Mesendoderm (in vitro differentiated cells): ENCODE measurements at regions not wholly inside any gene's neighbourhood (a gene's known extent, or its start where the extent isn't known, plus 50 kb on each side); places are given as distances from the start of the nearest gene placed in this dataset.

Experiments used
- DNase-seq: peaks from one replicate; pipeline ENCODE4 v3.0.0; 2013
- H2AK5ac ChIP-seq: 2 replicates; pipeline ENCODE4 v1.6.1; 2013; ENCODE audit warnings: low read length, inconsistent platforms
- H2BK120ac ChIP-seq: 2 replicates; pipeline ENCODE4 v1.6.1; 2013; ENCODE audit warnings: low read depth, mild to moderate bottlenecking, low read length, moderate library complexity, mixed read lengths
- H2BK15ac ChIP-seq: replicated peaks from 2 replicates; pipeline ENCODE4 v1.6.1; 2013; ENCODE audit warnings: low read depth, mild to moderate bottlenecking, moderate library complexity
- H2BK5ac ChIP-seq: 2 replicates; pipeline ENCODE4 v1.6.1; 2013; ENCODE audit warnings: low read length, inconsistent platforms
- H3K18ac ChIP-seq: 2 replicates; pipeline ENCODE4 v1.6.1; 2013; ENCODE audit warnings: mild to moderate bottlenecking, low read length, mixed read lengths
- H3K23ac ChIP-seq: one replicate; pipeline ENCODE4 v1.6.1; 2013; ENCODE audit warnings: low read length
- H3K27ac ChIP-seq: 2 replicates; pipeline ENCODE4 v1.5.1; 2013; ENCODE audit warnings: low read depth, mild to moderate bottlenecking, inconsistent platforms, low read length, moderate library complexity
- H3K27me3 ChIP-seq: 2 replicates; pipeline ENCODE4 v1.6.1; 2013; ENCODE audit warnings: low read length, control low read depth, mild to moderate bottlenecking, inconsistent platforms; ENCODE audit not compliant: insufficient read depth, poor library complexity
- H3K36me3 ChIP-seq: 2 replicates; pipeline ENCODE4 v1.6.1; 2013; ENCODE audit warnings: low read length, inconsistent platforms; ENCODE audit not compliant: control insufficient read depth, insufficient read depth
- H3K4ac ChIP-seq: one replicate; pipeline ENCODE4 v1.6.1; 2013; ENCODE audit warnings: low read depth, mild to moderate bottlenecking, low read length, moderate library complexity
- H3K4me1 ChIP-seq: 2 replicates; pipeline ENCODE4 v1.6.1; 2013; ENCODE audit warnings: low read depth, low read length, inconsistent platforms; ENCODE audit not compliant: control insufficient read depth
- H3K4me2 ChIP-seq: 2 replicates; pipeline ENCODE4 v1.6.1; 2013; ENCODE audit warnings: low read length
- H3K4me3 ChIP-seq: 2 replicates; pipeline ENCODE4 v1.5.1; 2013; ENCODE audit warnings: mild to moderate bottlenecking, low read length
- H3K56ac ChIP-seq: one replicate; pipeline ENCODE4 v1.6.1; 2013; ENCODE audit warnings: low read length
- H3K79me1 ChIP-seq: 2 replicates; pipeline ENCODE4 v1.6.1; 2013; ENCODE audit warnings: low read length, inconsistent platforms
- H3K79me2 ChIP-seq: 2 replicates; pipeline ENCODE4 v1.6.1; 2013; ENCODE audit warnings: mild to moderate bottlenecking, low read length; ENCODE audit not compliant: control insufficient read depth, insufficient read depth
- H3K9ac ChIP-seq: 2 replicates; pipeline ENCODE4 v1.6.1; 2013; ENCODE audit warnings: low read length, inconsistent platforms
- H4K5ac ChIP-seq: one replicate; pipeline ENCODE4 v1.6.1; 2013; ENCODE audit warnings: low read length
- H4K8ac ChIP-seq: one replicate; pipeline ENCODE4 v1.6.1; 2013; ENCODE audit warnings: low read depth, mild to moderate bottlenecking, control low read depth, low read length, moderate library complexity
- WGBS: extraction: QIAGEN DNeasy Blood & Tissue Kit; methylation state at CpG from one replicate; pipeline ENCODE4 v1.1.7; 2013; ENCODE audit warnings: low lambda C conversion rate, missing lambda C conversion rate; ENCODE audit not compliant: insufficient coverage; ENCODE audit errors: extremely low coverage; 5-methylcytosine and 5-hydroxymethylcytosine counted together

DNA sequence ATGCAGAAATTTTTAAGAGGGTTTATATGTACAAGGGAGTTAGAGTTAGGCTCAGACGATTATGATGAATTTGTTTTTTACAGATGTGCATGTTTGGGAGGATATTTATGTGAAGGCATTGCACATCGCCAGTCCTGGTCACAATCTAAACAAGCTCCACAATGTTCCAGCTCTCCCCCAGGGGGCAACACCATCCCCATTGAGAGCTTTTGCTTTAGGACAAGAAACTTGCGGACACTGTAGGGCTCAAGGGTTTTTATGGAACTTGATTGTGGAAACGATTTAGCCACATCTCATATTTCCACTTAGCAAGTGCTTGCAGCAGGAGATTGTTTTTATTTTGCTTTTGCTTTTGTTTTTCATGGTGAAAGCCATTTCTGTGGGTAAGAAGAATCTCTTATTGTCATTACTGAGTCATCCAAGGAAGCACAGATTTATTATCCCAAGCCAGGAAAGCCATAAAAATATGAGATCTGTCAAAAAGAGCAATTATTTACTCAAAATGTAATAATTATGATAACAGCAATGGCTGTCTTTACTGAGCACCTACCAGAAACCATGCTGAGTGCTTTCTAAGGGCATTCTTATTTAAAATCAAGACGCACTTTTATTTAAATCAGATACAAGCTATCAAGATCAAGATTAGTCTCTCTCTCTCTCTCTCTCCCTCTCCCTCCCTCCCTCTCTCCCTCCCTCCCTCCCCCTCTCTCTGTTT, 276.7 kb upstream of the SRRM4 start:
- Histone ChIP-seq H3K4me1 (no peaks in the 10 kb centered on the region), H4K5ac (no peak overlapping the region), H2BK15ac (no peak overlapping the region), H4K8ac (no peak overlapping the region), H3K23ac (no peak overlapping the region), H2BK5ac (no peak overlapping the region), H3K27me3 (no peaks in the 10 kb centered on the region), H3K79me1 (no peaks in the 10 kb centered on the region), H3K56ac (no peak overlapping the region), H2BK120ac (no peak overlapping the region), H3K4me2 (no peak overlapping the region), H3K4me3 (no peak overlapping the region), H3K79me2 (no peaks in the 10 kb centered on the region), H3K9ac (no peak overlapping the region), H3K4ac (no peak overlapping the region), H3K27ac (no peak overlapping the region), H3K18ac (no peak overlapping the region), H3K36me3 (no peaks in the 10 kb centered on the region), H2AK5ac (no peak overlapping the region)
- WGBS, result no CpG with 5 or more reads among the region's 5 CpGs
- peak; percentile 31 for DNase-seq

DNA sequence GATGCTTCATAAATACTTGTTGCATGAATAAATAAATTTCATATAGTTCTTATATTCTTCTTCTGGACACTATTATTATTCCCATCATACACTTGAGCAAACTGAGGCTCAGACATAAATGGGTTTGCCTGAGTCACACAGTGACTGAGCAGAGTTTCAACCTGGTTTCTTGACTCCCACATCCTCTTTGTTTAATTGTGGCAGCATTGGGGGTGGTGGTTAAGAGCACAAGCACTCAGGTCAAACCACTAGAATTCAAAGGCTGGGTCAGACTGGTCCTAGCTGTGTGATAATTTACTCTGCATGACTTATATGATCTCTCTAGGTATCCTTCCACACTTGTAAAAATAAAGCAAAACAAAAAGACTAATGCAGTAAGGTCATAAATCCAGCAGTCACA, 274.9 kb upstream of the SRRM4 start:
- Histone ChIP-seq H3K18ac (no peak overlapping the region), H2BK15ac (no peak overlapping the region), H2AK5ac (no peak overlapping the region), H3K4me3 (no peak overlapping the region), H2BK120ac (no peak overlapping the region), H3K4me2 (no peak overlapping the region), H4K5ac (no peak overlapping the region), H3K9ac (no peak overlapping the region), H3K23ac (no peak overlapping the region), H2BK5ac (no peak overlapping the region), H3K79me1 (no peaks in the 10 kb centered on the region), H3K36me3 (no peaks in the 10 kb centered on the region), H3K27me3 (no peaks in the 10 kb centered on the region), H3K79me2 (no peaks in the 10 kb centered on the region), H3K4ac (no peak overlapping the region), H3K56ac (no peak overlapping the region), H3K27ac (no peak overlapping the region), H4K8ac (no peak overlapping the region), H3K4me1 (no peaks in the 10 kb centered on the region)
- DNase-seq, result no peak

DNA sequence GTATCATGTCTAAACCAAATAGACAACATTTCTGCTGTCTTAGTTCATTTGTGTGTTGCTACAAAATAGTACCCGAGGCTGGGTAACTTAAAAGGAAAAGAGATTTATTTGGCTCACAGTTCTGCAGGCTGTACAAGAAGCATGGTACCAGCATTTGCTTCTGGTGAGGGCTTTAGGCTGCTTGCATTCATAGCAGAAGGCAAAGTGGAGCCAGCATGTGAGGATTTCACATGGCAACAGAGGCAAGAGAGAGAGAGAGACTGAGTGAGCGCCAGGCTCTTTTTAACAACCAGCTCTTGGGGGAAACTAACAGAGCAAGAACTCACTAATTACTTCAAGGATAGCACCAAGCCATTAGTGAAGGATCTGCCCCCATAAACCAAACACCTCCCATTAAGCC, 271.4 kb upstream of the SRRM4 start:
- H2BK5ac ChIP-seq, result no peak overlapping the region
- no CpG with 5 or more reads among the region's 2 CpGs for WGBS
- H4K8ac ChIP-seq, result no peak overlapping the region
- H3K36me3 ChIP-seq, result no peaks in the 10 kb centered on the region
- H3K79me2 ChIP-seq, result no peaks in the 10 kb centered on the region
- H3K23ac ChIP-seq, result no peak overlapping the region
- no peak overlapping the region for H2AK5ac ChIP-seq
- DNase-seq, result no peak
- H3K4ac ChIP-seq, result no peak overlapping the region
- no peaks in the 10 kb centered on the region for H3K79me1 ChIP-seq
- no peaks in the 10 kb centered on the region for H3K4me1 ChIP-seq
- no peak overlapping the region for H3K4me3 ChIP-seq
- H4K5ac ChIP-seq, result no peak overlapping the region
- H2BK15ac ChIP-seq, result no peak overlapping the region
- no peak overlapping the region for H3K56ac ChIP-seq
- no peak overlapping the region for H2BK120ac ChIP-seq
- no peak overlapping the region for H3K18ac ChIP-seq
- H3K9ac ChIP-seq, result no peak overlapping the region
- H3K27ac ChIP-seq, result no peak overlapping the region
- H3K27me3 ChIP-seq, result no peaks in the 10 kb centered on the region
- no peak overlapping the region for H3K4me2 ChIP-seq

DNA sequence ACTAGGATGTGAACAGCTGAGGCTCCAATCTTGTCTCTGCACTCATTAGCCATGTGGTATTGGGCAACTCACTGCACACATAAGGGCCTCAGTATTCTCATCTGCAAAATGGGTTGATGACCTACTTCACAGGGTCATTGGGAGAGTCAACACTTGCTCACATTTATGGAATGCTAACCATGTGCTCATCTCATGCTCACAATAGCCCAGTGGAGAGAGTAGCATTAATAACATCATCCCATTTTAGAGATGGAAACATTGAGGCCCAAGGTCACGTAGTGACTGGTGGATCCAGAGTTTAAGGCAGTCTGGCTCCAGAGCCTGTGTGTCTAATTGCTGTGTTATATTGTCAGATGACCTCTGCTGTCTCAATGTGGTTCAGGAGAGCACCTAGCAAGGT, 270.2 kb upstream of the SRRM4 start:
- Histone ChIP-seq H3K79me1 (no peaks in the 10 kb centered on the region), H3K4ac (no peak overlapping the region), H3K9ac (no peak overlapping the region), H4K8ac (no peak overlapping the region), H2BK120ac (no peak overlapping the region), H3K4me3 (no peak overlapping the region), H3K79me2 (no peaks in the 10 kb centered on the region), H3K36me3 (no peaks in the 10 kb centered on the region), H3K56ac (no peak overlapping the region), H2BK5ac (no peak overlapping the region), H3K23ac (no peak overlapping the region), H2BK15ac (no peak overlapping the region), H3K18ac (no peak overlapping the region), H3K27me3 (no peaks in the 10 kb centered on the region), H4K5ac (no peak overlapping the region), H3K4me1 (no peaks in the 10 kb centered on the region), H3K27ac (no peak overlapping the region), H3K4me2 (no peak overlapping the region), H2AK5ac (no peak overlapping the region)
- no peak for DNase-seq
- no CpG with 5 or more reads among the region's 1 CpG for WGBS

DNA sequence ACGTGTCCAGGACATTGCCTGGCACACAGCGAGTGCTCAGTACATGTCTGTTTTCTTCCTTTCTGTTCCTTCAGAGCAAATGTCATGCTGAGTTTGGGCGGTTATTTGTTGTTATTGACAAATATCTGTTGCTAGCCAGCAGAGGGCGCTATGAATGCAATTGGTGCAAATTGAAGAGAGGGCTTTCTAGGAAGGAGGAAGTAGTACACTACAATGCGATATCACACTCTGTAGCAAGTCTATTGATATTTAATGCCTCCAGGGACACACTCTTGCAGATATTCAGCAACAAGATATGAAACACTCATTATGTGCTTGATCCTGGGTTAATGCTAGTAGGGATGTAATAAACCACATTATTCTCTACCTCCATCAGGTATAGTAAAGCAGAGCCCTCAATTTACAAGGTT, 267.3 kb upstream of the SRRM4 start:
- no peak overlapping the region for H2BK120ac ChIP-seq
- H3K4me1 ChIP-seq, result no peaks in the 10 kb centered on the region
- H3K27me3 ChIP-seq, result no peaks in the 10 kb centered on the region
- H2AK5ac ChIP-seq, result no peak overlapping the region
- no peak overlapping the region for H4K5ac ChIP-seq
- no peak overlapping the region for H2BK15ac ChIP-seq
- peak; percentile 71 for DNase-seq
- H3K79me1 ChIP-seq, result no peaks in the 10 kb centered on the region
- no peak overlapping the region for H2BK5ac ChIP-seq
- no peak overlapping the region for H3K4ac ChIP-seq
- H3K9ac ChIP-seq, result no peak overlapping the region
- H3K36me3 ChIP-seq, result no peaks in the 10 kb centered on the region
- no peak overlapping the region for H4K8ac ChIP-seq
- H3K4me2 ChIP-seq, result no peak overlapping the region
- H3K23ac ChIP-seq, result no peak overlapping the region
- H3K79me2 ChIP-seq, result no peaks in the 10 kb centered on the region
- H3K27ac ChIP-seq, result no peak overlapping the region
- H3K18ac ChIP-seq, result no peak overlapping the region
- no peak overlapping the region for H3K56ac ChIP-seq
- no peak overlapping the region for H3K4me3 ChIP-seq
- WGBS, result no CpG with 5 or more reads among the region's 5 CpGs

DNA sequence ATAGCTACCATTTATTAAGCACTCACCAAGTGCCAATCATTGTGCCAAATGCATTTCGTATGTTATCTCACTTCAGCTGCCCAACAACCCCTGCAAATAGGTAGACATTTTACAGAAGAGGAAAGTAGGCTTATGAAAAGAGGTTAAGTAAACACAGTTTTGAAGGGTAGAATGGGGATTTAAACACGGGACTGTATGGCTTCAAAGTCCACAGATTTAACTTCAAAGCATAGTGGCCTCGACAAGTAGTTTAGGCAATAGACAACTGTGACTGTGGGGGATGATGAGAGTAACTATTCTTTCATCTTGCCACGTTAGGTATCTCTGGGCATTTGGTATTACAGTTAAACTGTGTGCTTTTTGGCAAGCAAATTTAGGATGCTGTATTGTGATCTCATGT, 266.8 kb upstream of the SRRM4 start:
- Histone ChIP-seq H3K4me3 (no peak overlapping the region), H2BK120ac (no peak overlapping the region), H3K56ac (no peak overlapping the region), H3K23ac (no peak overlapping the region), H3K4me2 (no peak overlapping the region), H4K5ac (no peak overlapping the region), H2BK15ac (no peak overlapping the region), H2BK5ac (no peak overlapping the region), H3K27me3 (no peaks in the 10 kb centered on the region), H3K79me1 (no peaks in the 10 kb centered on the region), H3K79me2 (no peaks in the 10 kb centered on the region), H3K9ac (no peak overlapping the region), H4K8ac (no peak overlapping the region), H3K36me3 (no peaks in the 10 kb centered on the region), H3K18ac (no peak overlapping the region), H3K27ac (no peak overlapping the region), H2AK5ac (no peak overlapping the region), H3K4ac (no peak overlapping the region), H3K4me1 (no peaks in the 10 kb centered on the region)
- no CpG with 5 or more reads among the region's 4 CpGs for WGBS
- no peak for DNase-seq
